Rectal smooth muscle tissue (tissue), 1 donor: ENCODE measurements at regions not wholly inside any gene's neighbourhood (a gene's known extent, or its start where the extent isn't known, plus 50 kb on each side); places are given as distances from the start of the nearest gene placed in this dataset.

Experiments
- H3K27ac ChIP-seq: one replicate; pipeline ENCODE4 v1.7.0; 2013; ENCODE audit warnings: low read depth, low read length, inconsistent platforms
- H3K27me3 ChIP-seq: one replicate; pipeline ENCODE4 v1.7.0; 2013; ENCODE audit warnings: low read length; ENCODE audit not compliant: control insufficient read depth, insufficient read depth
- H3K36me3 ChIP-seq: one replicate; pipeline ENCODE4 v1.7.0; 2013; ENCODE audit warnings: low read length; ENCODE audit not compliant: control insufficient read depth, insufficient read depth
- H3K4me1 ChIP-seq: one replicate; pipeline ENCODE4 v1.7.0; 2013; ENCODE audit warnings: low read length; ENCODE audit not compliant: control insufficient read depth, insufficient read depth
- H3K4me3 ChIP-seq: one replicate; pipeline ENCODE4 v1.7.0; 2013; ENCODE audit warnings: low read length
- H3K9ac ChIP-seq: one replicate; pipeline ENCODE4 v1.7.0; 2013; ENCODE audit warnings: low read length

- Histone ChIP-seq H3K27ac (no peak overlapping the region), H3K27me3 (no peaks in the 10 kb centered on the region), H3K36me3 (no peaks in the 10 kb centered on the region), H3K9ac (no peak overlapping the region), H3K4me3 (no peak overlapping the region), H3K4me1 (no peaks in the 10 kb centered on the region)
These were observed 152.2 kb downstream of the TMEM161B start for GRCh38 chr5:88116396-88116795.

DNA sequence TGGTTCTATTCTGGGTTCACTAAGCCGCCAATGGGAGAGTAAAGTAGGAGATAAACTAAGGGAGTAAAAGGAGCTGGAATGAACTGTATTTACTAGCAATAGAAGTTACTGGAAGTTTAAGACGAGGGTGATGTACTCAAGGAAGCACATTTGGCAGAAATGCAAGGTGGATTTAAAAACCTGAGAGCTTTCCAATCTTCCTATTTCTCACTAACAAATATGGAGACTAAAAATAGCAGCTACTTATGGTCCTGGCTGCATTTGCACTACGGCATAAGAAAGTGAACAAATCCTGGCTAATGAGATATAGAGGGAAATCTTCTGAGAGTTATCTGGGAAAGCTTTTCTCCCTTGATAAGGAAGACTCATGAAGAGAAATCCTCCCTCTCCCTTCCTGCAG lies 153.4 kb downstream of the TMEM161B start:
- no peak overlapping the region for H3K27ac ChIP-seq
- no peaks in the 10 kb centered on the region for H3K4me1 ChIP-seq
- no peaks in the 10 kb centered on the region for H3K27me3 ChIP-seq
- no peaks in the 10 kb centered on the region for H3K36me3 ChIP-seq
- H3K9ac ChIP-seq, result no peak overlapping the region
- no peak overlapping the region for H3K4me3 ChIP-seq

- Histone ChIP-seq H3K36me3 (no peaks in the 10 kb centered on the region), H3K9ac (no peak overlapping the region), H3K27ac (no peak overlapping the region), H3K4me1 (no peaks in the 10 kb centered on the region), H3K27me3 (no peaks in the 10 kb centered on the region), H3K4me3 (no peak overlapping the region)
These were observed 155.2 kb downstream of the TMEM161B start for GRCh38 chr5:88113429-88113828.

DNA sequence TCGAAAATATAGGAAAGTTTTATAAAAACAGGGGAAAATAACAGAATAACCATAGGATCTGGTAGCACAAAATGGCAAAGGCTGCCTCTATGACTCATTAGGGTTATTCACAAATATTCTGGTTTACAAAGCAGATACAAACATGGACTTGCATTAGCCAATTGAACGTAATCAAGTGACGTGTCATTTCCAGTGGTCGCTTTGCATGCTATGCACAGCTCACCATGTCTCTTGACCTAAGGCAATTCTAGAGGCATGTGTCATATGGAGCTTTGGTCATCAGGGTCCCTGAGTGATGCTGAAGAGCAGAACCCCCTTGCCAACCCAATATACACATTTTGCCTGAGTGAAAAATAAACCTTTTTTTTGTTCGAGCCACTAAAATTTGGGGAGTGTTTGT lies 158.8 kb downstream of the TMEM161B start:
- no peaks in the 10 kb centered on the region for H3K27me3 ChIP-seq
- H3K4me3 ChIP-seq, result no peak overlapping the region
- H3K27ac ChIP-seq, result no peak overlapping the region
- H3K4me1 ChIP-seq, result no peaks in the 10 kb centered on the region
- H3K9ac ChIP-seq, result no peak overlapping the region
- no peaks in the 10 kb centered on the region for H3K36me3 ChIP-seq

DNA sequence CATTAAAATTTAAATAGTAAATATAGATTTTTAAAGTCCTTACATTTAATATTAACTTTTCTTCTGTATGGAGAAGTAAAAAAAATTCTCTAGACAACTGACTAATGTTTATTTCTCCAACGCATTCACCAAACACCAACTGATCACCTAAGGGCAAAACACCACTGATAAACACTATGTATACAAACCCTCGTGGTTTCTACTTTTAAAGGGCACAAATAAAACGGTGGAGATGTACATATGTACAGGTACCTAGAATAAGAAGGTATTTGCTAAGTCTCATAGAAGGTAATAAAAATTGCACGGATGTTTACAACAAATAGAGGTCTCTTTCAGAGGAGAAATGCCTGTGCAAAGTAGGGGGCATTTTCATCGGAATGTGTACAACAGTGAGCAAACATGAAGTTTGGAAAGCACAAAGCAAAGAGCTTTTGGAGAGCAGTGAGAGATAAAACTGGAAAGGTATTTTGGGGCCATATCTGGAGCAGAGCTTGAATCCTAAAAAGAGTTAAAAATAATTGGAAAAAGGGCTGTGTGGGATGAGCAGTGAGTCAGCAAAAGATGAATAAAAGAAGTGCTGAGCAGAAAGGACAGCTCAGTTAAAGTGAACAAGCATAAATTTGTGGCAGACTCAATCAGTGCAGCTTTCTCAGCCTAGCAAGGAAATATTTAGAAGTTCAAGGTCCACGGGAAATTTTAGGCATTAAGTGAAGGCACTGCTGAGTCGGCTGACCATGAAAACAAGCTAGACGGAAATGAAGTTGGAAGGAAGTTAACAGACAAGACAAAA lies 160.0 kb downstream of the TMEM161B start:
- Histone ChIP-seq H3K9ac (no peak overlapping the region), H3K27ac (no peak overlapping the region), H3K36me3 (no peaks in the 10 kb centered on the region), H3K4me1 (no peaks in the 10 kb centered on the region), H3K27me3 (no peaks in the 10 kb centered on the region), H3K4me3 (no peak overlapping the region)

- H3K27me3 ChIP-seq, result no peaks in the 10 kb centered on the region
- no peak overlapping the region for H3K27ac ChIP-seq
- no peak overlapping the region for H3K9ac ChIP-seq
- H3K4me1 ChIP-seq, result no peaks in the 10 kb centered on the region
- H3K4me3 ChIP-seq, result no peak overlapping the region
- H3K36me3 ChIP-seq, result no peaks in the 10 kb centered on the region
These were observed 173.6 kb downstream of the TMEM161B start for GRCh38 chr5:88094906-88095496.

DNA sequence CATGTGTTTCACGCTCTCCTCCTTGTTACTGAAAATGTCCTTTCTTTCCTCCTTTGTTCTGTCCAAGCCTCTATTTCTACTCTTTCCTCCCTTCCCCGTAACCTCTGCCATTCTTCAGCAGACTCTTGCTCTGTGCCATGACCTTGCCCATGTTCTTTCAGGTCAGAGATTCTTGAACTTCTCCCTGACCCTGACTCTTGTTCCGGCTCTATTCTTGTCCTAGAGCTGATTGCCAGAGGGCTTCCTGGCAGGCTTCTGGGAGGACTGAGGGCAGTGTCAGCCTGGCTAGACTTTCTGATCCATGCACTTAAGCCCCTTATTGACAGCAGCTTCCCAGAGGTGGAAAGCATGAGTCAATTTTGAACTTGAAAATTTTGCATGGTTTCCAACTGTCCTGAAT lies 174.2 kb downstream of the TMEM161B start:
- no peaks in the 10 kb centered on the region for H3K27me3 ChIP-seq
- no peak overlapping the region for H3K9ac ChIP-seq
- H3K36me3 ChIP-seq, result no peaks in the 10 kb centered on the region
- no peaks in the 10 kb centered on the region for H3K4me1 ChIP-seq
- no peak overlapping the region for H3K4me3 ChIP-seq
- no peak overlapping the region for H3K27ac ChIP-seq

DNA sequence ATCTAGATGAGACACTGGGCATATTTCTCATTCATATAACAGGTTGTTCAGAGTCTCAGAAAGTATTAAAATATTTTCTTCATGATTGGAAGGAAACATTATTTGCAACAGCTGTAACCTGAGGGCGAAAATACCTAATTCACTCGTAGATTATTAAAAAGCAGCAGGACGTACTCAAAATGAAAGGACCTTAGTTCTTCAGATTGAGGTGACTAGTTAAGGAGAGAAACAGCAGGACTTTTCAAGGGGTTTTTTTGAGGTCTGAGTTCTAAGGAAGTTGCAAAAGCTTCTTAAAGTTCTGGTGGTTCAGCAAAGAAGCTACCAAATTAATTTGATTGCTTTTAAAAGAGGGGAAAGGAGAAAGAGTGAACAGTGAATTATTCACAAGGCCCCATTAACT lies 174.9 kb downstream of the TMEM161B start:
- Histone ChIP-seq H3K9ac (no peak overlapping the region), H3K27me3 (no peaks in the 10 kb centered on the region), H3K4me3 (no peak overlapping the region), H3K27ac (no peak overlapping the region), H3K36me3 (no peaks in the 10 kb centered on the region), H3K4me1 (no peaks in the 10 kb centered on the region)

DNA sequence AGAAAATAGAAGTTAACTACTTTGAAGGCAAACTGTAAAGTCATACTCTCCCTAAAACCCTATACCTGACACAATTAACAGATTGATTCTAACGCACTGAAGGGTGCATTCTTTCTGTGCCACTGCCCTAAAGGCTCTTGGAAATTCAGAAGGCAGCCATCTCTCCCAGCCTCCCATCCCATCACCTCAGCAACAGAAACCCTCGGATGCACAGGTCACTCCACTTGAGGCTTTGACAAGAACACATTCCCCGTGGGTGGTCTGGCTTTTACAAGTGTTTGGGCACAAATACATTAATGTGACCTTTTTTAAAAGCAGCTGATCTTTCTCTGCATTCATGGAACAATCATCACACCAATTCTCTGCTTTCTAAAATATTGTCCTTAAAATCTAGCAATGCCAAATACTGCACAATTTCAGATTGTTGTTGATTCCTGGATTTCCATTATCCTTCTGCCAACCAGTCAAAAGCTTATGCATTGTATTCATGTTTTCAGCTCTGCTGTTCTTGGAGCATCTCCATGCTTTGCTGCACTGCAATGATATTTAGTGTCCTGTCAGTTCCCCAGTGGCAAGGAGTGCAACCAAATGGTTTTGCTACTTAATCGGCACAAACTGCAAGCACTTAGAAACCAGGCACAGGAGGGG lies 175.6 kb downstream of the TMEM161B start:
- no peaks in the 10 kb centered on the region for H3K27me3 ChIP-seq
- H3K36me3 ChIP-seq, result no peaks in the 10 kb centered on the region
- H3K4me1 ChIP-seq, result no peaks in the 10 kb centered on the region
- no peak overlapping the region for H3K27ac ChIP-seq
- no peak overlapping the region for H3K4me3 ChIP-seq
- no peak overlapping the region for H3K9ac ChIP-seq

DNA sequence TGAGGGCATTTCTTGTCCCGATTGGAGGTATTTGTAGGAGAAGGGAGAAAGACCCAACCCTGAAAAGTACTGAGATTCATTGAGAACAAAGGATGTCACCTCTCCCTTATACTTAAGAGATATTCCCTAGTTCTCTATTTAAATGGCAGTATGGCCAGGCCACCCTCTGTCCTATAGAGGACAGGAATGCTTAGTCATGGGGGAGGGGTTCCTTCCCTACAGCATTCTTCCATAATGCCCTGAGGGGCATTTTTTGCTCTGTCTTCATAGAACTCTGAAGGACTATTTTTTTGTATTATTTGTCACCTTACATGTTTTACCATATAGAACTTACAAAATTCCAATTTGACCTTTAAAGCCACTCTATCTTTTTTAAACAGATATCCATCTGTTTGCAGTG lies 176.3 kb downstream of the TMEM161B start:
- H3K36me3 ChIP-seq, result no peaks in the 10 kb centered on the region
- H3K4me3 ChIP-seq, result no peak overlapping the region

GRCh38 chr5:88090506-88090905 lies 178.1 kb downstream of the TMEM161B start:
- Histone ChIP-seq H3K4me3 (no peak overlapping the region), H3K4me1 (no peaks in the 10 kb centered on the region), H3K27me3 (no peaks in the 10 kb centered on the region), H3K27ac (no peak overlapping the region), H3K9ac (no peak overlapping the region), H3K36me3 (no peaks in the 10 kb centered on the region)

More for the DNA sequence above, 176.3 kb downstream of the TMEM161B start:
- Histone ChIP-seq H3K9ac (no peak overlapping the region), H3K27ac (no peak overlapping the region), H3K4me1 (no peaks in the 10 kb centered on the region), H3K27me3 (no peaks in the 10 kb centered on the region)

GRCh38 chr5:88089719-88090390 lies 178.8 kb downstream of the TMEM161B start:
- Histone ChIP-seq H3K4me1 (no peaks in the 10 kb centered on the region), H3K27me3 (no peaks in the 10 kb centered on the region), H3K36me3 (no peaks in the 10 kb centered on the region), H3K27ac (no peak overlapping the region), H3K4me3 (no peak overlapping the region), H3K9ac (no peak overlapping the region)
